NT2/D1 (cell line): ENCODE measurements at regions not wholly inside any gene's neighbourhood (a gene's known extent, or its start where the extent isn't known, plus 50 kb on each side); places are given as distances from the start of the nearest gene placed in this dataset.

Source experiments
- SUZ12 ChIP-seq: IDR thresholded peaks from 2 replicates; pipeline ENCODE4 v1.6.1; 2011; ENCODE audit not compliant: insufficient read length, insufficient read depth; ENCODE audit errors: extremely low read depth
- YY1 ChIP-seq: IDR thresholded peaks from 2 replicates; pipeline ENCODE4 v1.6.1; 2011; ENCODE audit not compliant: insufficient read length, insufficient read depth
- ZNF274 ChIP-seq: IDR thresholded peaks from 2 replicates; pipeline ENCODE4 v1.6.1; 2011; ENCODE audit warnings: mild to moderate bottlenecking, low read depth, low read length

GRCh38 chr17:53227514-53227913, 595.2 kb upstream of the KIF2B start:
- TF ChIP-seq YY1, result no peak
- no peak for TF ChIP-seq SUZ12
- no peak for TF ChIP-seq ZNF274
